Astrocyte (in vitro differentiated cells and primary cell): ENCODE measurements at regions not wholly inside any gene's neighbourhood (a gene's known extent, or its start where the extent isn't known, plus 50 kb on each side); places are given as distances from the start of the nearest gene placed in this dataset.

Experiments
- EZH2 ChIP-seq: IDR thresholded peaks from 2 replicates; pipeline ENCODE4 v1.6.1; 2012; ENCODE audit warnings: mild to moderate bottlenecking, low read length, inconsistent platforms; ENCODE audit not compliant: insufficient read depth
- TF ChIP-seq, protein P1 (sequence below): IDR thresholded peaks from 2 replicates; pipeline ENCODE4 v1.5.1; 2011; ENCODE audit warnings: low read depth, mild to moderate bottlenecking, inconsistent platforms, low read length, moderate library complexity; ENCODE audit not compliant: insufficient read depth

DNA sequence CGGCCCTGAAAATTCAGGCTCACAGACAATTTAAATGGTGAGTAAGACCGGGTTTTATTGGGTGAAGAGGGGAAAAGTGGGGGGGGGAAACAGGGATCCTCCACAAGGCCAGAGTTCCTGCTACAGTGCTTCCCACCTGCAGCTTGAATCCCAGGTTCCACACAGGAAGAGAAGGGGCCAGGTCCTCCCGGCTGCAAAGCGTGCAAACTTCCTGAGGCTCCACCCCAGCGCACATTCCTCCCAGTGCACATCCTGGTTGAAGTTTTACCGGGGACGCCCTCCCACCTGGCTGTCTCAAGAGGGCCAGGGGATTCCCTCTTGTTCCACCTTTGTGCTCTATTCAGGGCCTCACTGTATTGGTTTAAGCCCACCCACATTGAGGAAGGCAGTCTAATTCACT lies 347.7 kb upstream of the REG3G start:
- TF ChIP-seq, protein P1, sequence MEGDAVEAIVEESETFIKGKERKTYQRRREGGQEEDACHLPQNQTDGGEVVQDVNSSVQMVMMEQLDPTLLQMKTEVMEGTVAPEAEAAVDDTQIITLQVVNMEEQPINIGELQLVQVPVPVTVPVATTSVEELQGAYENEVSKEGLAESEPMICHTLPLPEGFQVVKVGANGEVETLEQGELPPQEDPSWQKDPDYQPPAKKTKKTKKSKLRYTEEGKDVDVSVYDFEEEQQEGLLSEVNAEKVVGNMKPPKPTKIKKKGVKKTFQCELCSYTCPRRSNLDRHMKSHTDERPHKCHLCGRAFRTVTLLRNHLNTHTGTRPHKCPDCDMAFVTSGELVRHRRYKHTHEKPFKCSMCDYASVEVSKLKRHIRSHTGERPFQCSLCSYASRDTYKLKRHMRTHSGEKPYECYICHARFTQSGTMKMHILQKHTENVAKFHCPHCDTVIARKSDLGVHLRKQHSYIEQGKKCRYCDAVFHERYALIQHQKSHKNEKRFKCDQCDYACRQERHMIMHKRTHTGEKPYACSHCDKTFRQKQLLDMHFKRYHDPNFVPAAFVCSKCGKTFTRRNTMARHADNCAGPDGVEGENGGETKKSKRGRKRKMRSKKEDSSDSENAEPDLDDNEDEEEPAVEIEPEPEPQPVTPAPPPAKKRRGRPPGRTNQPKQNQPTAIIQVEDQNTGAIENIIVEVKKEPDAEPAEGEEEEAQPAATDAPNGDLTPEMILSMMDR: no peak
- no peak for TF ChIP-seq EZH2
